ENCODE measurements at regions not wholly inside any gene's neighbourhood (a gene's known extent, or its start where the extent isn't known, plus 50 kb on each side); places are given as distances from the start of the nearest gene placed in this dataset.
"Not testable (repeated sequence)": the region's sequence is repeated elsewhere in the genome, so short reads cannot be mapped to it uniquely, and the experiment has no call there.

DNA sequence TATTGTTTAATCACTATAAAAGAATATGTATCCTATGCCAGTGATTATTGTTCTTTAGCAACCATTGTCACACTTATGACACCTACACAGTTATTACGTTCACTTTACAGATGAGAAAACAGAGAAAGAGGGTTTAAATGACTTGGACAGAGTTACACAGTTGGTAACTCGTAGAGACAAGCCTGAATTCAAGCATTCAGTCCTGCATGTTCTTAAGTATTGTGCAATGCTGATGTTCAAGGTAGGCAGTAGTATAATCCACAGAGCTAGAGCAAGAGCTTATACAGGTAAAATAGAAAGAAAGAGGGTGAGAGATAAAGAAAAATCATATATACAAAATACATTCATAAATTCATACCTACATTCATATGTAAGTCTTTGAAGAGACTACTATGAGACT lies 249.8 kb upstream of the ANXA10 start:
- no peak for ATAC-seq

DNA sequence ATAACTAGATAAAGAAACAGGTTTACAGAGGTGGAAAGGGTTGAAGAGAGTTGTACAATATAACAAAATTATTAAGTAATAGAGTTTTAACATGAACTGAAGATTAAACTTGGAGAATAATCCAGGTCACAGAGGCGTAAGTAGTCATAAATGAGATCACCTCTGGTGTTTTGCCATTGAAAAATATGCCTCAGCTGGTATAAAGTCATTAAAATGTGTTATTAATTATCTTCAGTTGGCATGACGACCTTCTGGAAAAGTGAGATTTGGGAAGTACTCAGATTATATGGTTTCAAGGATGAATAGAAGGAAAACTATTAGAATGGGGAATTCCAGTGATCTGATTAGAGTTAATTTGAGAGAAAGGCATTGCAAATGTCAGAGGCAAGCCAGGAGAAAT lies 237.5 kb upstream of the ANXA10 start:
- ATAC-seq = no peak

GRCh38 chr4:167858127-167858526 lies 234.2 kb upstream of the ANXA10 start:
- not testable (repeated sequence) for ATAC-seq

- no peak for ATAC-seq
Observed at GRCh38 chr4:167867191-167867590, 225.1 kb upstream of the ANXA10 start.

- ATAC-seq = no peak
Observed at GRCh38 chr4:167868163-167868562, 224.2 kb upstream of the ANXA10 start.

DNA sequence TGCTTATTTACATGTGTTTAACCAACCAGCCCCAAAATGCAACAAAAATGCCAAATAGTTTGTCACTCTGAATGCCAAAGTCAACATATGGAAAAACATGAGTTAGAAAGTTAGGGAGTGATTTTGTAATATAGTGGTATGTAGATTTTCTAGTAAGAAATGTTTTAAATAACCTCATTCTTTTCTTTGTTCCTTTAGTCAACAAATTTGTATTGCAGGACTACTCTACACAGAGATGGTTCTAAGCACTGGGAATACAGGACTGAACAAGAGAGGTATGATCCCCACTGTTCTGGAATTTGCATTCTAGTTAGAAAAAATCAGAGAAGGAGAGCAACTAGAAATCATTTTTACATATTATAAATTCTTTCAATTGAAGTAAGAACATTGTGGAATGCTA lies 218.8 kb upstream of the ANXA10 start:
- ATAC-seq = no peak

DNA sequence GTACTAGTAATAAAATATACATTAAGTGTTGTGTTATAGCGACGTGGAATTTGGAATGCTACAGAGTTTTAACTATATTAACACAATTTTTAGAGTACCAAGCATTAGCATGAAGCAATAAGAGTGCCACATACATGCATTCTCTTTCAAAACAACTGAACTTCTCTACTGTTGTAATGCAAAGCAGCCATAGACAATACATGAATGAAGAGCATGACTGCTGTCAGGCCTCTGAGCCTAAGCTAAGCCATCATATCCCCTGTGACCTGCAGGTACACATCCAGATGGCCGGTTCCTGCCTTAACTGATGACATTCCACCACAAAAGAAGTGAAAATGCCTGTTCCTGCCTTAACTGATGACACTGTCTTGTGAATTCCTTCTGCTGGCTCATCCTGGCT lies 216.2 kb upstream of the ANXA10 start:
- ATAC-seq = not testable (repeated sequence)

- ATAC-seq = not testable (repeated sequence)
Observed at GRCh38 chr4:167877826-167878225, 214.5 kb upstream of the ANXA10 start.

- ATAC-seq = no peak
Observed at GRCh38 chr4:167883266-167883665, 209.1 kb upstream of the ANXA10 start.

- ATAC-seq = no peak
Observed at GRCh38 chr4:167885071-167885470, 207.3 kb upstream of the ANXA10 start.

DNA sequence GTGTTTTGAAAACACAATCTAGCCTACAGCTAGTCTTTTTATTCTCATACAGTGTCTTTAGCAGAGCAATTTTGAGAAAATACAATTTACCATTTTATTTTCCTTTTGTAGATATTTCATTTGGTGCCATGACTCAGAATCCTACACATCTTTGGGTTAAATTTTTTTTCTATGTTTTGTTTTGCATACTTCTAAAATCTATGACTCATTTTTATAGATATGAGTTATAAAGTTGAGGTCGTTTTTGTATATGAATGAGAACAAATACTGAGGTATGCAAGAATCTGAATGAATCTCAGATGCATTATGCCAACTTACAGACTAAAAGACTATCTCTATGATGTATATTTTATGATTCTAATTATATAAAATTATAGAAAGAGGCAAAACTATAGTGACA lies 206.5 kb upstream of the ANXA10 start:
- no peak for ATAC-seq

DNA sequence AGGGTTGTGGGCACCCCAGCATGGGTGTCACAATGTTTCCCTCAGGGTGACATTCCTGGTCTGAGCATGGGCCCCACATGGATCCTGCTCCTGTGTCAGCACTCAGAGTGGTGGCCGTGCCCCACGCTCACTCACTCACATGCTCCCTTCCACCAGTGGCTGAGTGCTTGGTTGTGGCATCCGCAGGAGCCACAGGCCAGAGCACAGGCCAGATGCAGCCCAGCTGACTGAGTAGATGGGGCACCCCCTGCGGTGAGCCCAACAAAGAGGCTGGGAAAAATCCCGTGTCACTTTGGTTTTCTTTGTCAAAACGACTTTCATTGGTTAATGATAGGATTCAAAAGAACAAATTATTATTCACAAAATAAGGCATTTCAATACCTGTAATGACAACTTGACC lies 204.6 kb upstream of the ANXA10 start:
- no peak for ATAC-seq

DNA sequence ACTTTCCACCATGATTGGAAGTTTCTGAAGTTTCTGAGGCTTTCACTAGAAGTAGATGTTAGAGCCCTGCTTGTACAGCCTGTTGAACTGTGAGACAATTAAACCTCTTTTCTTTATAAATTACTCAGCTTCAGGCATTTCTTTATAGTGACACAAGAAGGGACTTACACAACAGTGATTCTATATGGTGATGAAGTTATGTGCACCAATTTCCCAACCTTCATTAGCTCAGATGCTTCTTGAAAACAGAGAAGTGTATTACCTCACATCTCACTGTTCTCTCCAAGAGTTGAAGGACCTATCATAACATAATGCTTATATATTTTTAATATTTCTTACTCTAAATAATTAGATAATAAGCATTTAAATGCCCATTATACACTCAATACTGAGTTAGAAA lies 202.1 kb upstream of the ANXA10 start:
- no peak for ATAC-seq

- ATAC-seq = no peak
Observed at GRCh38 chr4:167893531-167893930, 198.8 kb upstream of the ANXA10 start.

- not testable (repeated sequence) for ATAC-seq
Observed at GRCh38 chr4:167896260-167896659, 196.1 kb upstream of the ANXA10 start.

GRCh38 chr4:167897116-167897515 lies 195.2 kb upstream of the ANXA10 start:
- ATAC-seq = no peak

DNA sequence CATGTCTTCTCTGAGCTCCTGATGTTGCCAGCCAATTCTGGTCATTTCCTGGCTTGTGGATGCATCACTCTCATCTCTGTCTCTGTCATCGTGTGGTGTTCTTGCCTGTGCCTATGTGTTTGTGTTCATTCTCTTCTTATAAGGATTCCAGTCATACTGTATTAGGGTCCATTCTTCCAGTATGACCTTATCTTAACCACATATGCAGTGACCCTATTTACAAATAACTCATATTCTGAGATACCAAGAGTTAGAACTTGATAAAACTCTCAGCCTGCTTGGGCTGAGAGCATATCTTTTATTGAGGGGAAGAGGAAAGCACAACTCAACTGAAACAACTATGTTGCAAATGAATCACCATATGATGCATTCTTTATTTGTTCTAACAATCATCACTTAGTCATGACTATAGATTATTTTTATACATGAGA lies 189.0 kb upstream of the ANXA10 start:
- no peak for ATAC-seq

DNA sequence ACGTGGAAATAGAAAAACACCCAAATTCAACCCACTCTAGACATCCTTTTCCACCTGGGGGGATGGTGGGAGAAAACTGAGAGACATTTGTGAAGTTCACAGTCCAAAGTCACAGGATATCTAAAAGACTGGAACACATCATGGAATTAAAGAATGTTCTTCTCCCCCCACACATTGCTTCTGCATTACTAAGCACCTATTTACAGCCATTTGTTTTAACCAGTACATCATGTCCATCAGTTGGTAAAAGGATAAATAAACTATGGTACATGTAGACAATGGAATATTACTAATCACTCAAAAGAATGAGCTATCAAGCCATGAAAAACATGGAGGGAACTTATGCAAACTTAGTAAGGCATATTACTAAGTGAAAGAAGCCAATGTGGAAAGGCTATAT lies 185.5 kb upstream of the ANXA10 start:
- ATAC-seq = no peak

DNA sequence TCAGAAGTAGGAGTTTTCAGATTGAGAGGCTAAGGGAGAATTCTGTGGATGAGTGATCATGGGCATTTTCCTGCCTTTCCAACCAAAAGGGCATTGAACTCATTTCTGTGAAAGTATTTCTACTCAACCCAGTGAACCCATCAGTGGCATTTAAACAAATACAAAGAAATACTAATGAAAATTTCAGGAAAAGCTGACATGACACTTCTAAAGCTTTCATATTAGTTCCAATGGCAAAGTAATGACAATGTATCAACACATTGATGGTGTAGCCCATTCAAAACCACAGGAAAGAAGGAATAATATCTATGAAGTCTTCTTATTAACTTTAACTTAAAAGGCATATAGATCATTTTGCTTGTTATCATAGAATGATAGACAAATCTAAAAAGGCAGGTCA lies 183.5 kb upstream of the ANXA10 start:
- no peak for ATAC-seq

DNA sequence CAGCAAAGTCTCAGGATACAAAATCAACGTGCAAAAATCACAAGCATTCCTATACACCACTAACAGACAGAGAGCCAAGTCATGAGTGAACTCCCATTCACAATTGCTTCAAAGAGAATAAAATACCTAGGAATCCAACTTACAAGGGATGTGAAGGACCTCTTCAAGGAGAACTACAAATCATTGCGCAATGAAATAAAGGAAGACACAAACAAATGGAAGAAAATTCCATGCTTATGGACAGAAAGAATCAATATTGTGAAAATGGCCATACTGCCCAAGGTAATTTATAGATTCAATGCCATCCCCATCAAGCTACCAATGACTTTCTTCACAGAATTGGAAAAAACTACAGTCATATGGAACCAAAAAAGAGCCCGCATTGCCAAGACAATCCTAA lies 179.8 kb upstream of the ANXA10 start:
- not testable (repeated sequence) for ATAC-seq

- ATAC-seq = no peak
Observed at GRCh38 chr4:167918077-167918476, 174.3 kb upstream of the ANXA10 start.

GRCh38 chr4:167930166-167930565 lies 162.2 kb upstream of the ANXA10 start:
- ATAC-seq = no peak

GRCh38 chr4:167934216-167934615 lies 158.1 kb upstream of the ANXA10 start:
- no peak for ATAC-seq

DNA sequence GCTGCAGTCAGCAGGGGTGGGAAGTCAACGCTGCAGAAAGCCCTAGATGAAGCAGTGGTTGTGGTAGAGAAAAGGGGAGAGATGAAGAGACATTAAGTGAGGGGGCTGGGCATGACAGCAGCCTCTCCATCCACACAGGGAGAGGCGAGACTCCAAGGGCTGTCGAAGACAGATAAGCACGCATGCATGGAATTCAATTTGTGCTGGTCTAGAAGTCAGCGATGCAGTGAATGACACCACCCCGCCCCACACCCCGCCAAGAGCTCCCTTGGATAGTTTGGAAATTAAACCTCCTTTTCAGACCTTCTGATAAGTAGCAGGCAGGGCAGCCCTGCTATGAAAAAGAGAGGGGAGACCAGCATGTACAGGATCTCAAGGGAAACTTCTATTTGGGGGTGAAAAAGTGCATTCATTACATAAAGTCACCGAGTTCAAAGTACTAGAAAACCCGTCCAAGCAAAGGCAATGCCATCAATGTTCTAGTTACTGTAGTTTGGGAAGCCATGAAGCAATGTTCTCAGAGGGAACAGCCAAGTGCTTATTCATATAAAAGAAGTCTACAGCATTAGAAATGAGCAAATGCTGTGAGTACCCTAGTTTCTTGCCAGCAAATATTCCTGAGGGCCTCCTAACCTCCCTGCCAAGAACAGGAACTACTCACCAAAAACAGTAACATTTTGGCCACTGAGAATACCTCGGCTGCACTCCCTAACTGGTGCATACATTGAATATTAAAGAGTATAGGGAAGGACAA lies 152.3 kb upstream of the ANXA10 start:
- ATAC-seq = no peak

- no peak for ATAC-seq
Observed at GRCh38 chr4:167943872-167944505, 148.3 kb upstream of the ANXA10 start.
